ENCODE measurements at regions not wholly inside any gene's neighbourhood (a gene's known extent, or its start where the extent isn't known, plus 50 kb on each side); places are given as distances from the start of the nearest gene placed in this dataset.

GRCh38 chr2:234753701-234754100 is 198.1 kb upstream of the SH3BP4 start:
- H3K36me3 ChIP-seq (ENCODE audit: control insufficient read depth in 2 of 4, insufficient read depth in 4 of 4, low read length in 3 of 4), result no peaks in the 10 kb centered on the region
- TF ChIP-seq TBP (IDR thresholded peaks at IDR 0.05; ENCODE audit: low read depth, low read length) (no peak), TEAD4 (IDR thresholded peaks at IDR 0.05; ENCODE audit: low read depth, low read length) (no peak), SIRT6 (IDR thresholded peaks at IDR 0.05; ENCODE audit: low read length) (no peak), SIX5 (IDR thresholded peaks at IDR 0.05; ENCODE audit: low read depth, low read length) (no peak), JUN (IDR thresholded peaks at IDR 0.05; ENCODE audit: low read depth, low read length) (no peak), CBX5 (IDR thresholded peaks at IDR 0.05; ENCODE audit: low read depth, low read length) (no peak), RFX5 (IDR thresholded peaks at IDR 0.05; ENCODE audit: borderline replicate concordance, low read depth, low read length) (no peak)
- H2AK5ac ChIP-seq (ENCODE audit: low read depth, low read length), result no peak overlapping the region
- no peaks in the 10 kb centered on the region for H3K79me2 ChIP-seq (ENCODE audit: control insufficient read depth in 1 of 2, insufficient read depth in 2 of 2, low read length in 2 of 2)
- no peaks in the 10 kb centered on the region for H3K23me2 ChIP-seq (ENCODE audit: low read depth, low read length)
- H4K5ac ChIP-seq (ENCODE audit: insufficient read length, low read depth, low read length), result no peak overlapping the region
- H4K20me1 ChIP-seq (replicated peaks in 1 of 2; ENCODE audit: control insufficient read depth in 1 of 2, insufficient read depth in 2 of 2, low read length in 2 of 2), result no peaks in the 10 kb centered on the region
- POLR2A ChIA-PET (ENCODE audit: partially characterized antibody), result no interaction called here
- H3K56ac ChIP-seq (replicated peaks; ENCODE audit: insufficient read length, low read depth, low read length), result no peak overlapping the region
- no peak overlapping the region for H3K4me3 ChIP-seq (ENCODE audit: extremely low read depth in 1 of 4, insufficient read depth in 2 of 4, low read depth in 3 of 4, low read length in 4 of 4)
- no peak overlapping the region for H3K9ac ChIP-seq (replicated peaks in 1 of 4; ENCODE audit: extremely low read depth in 1 of 4, low read depth in 3 of 4, low read length in 3 of 4)
- no peak overlapping the region for H4K91ac ChIP-seq (replicated peaks; ENCODE audit: insufficient read length, low read length)
- H3K4ac ChIP-seq (replicated peaks; ENCODE audit: insufficient read length, low read depth, low read length), result no peak overlapping the region
- no peaks in the 10 kb centered on the region for H3K79me1 ChIP-seq (ENCODE audit: low read depth, low read length)
- no peak overlapping the region for H3K14ac ChIP-seq (ENCODE audit: insufficient read length)
- H2BK20ac ChIP-seq (ENCODE audit: low read length), result no peak overlapping the region
- no peak overlapping the region for H2BK5ac ChIP-seq (ENCODE audit: low read depth, low read length)
- H3K4me1 ChIP-seq (replicated peaks in 1 of 4; ENCODE audit: control insufficient read depth in 3 of 4, insufficient read depth in 4 of 4, low read length in 3 of 4), result no peaks in the 10 kb centered on the region
- no peaks in the 10 kb centered on the region for H3K27me3 ChIP-seq (replicated peaks in 1 of 4; ENCODE audit: control insufficient read depth in 3 of 4, extremely low read depth in 1 of 4, insufficient read depth in 3 of 4, low read length in 3 of 4)
- H3K23ac ChIP-seq (ENCODE audit: insufficient read length), result no peak overlapping the region
- no peak overlapping the region for H2BK12ac ChIP-seq (ENCODE audit: low read depth, low read length)
- no peak overlapping the region for H4K8ac ChIP-seq (ENCODE audit: extremely low read depth, insufficient read depth, low read length)
- no peak overlapping the region for H3K18ac ChIP-seq (ENCODE audit: extremely low read depth, low read length)
- no peaks in the 10 kb centered on the region for H3K9me3 ChIP-seq (ENCODE audit: insufficient read depth in 2 of 2, low read depth in 1 of 2, low read length in 1 of 2)
- no peak overlapping the region for H3K27ac ChIP-seq (ENCODE audit: low read depth, low read length)
- DNase-seq (ENCODE audit: low read depth in 1 of 2, low spot score in 2 of 2) (no peak), FAIRE-seq (no peak)
- H2BK120ac ChIP-seq (replicated peaks; ENCODE audit: low read depth, low read length), result no peak overlapping the region
- 88% methylated on average over 4 of the region's 4 CpGs; no CpG with 5 or more reads in 1 of the 2 experiments for WGBS, 2 experiments (ENCODE audit: extremely low coverage in 1 of 2, insufficient coverage in 1 of 2, insufficient read length in 1 of 2, insufficient replicate concordance in 2 of 2, low coverage in 1 of 2, low lambda C conversion rate in 2 of 2, missing lambda C conversion rate in 1 of 2)
- H3K4me2 ChIP-seq (ENCODE audit: insufficient read depth in 1 of 2, low read depth in 2 of 2, low read length in 2 of 2), result no peak overlapping the region
- no peak overlapping the region for H2AFZ ChIP-seq (ENCODE audit: low read length)
- CTCF ChIA-PET (ENCODE audit: partially characterized antibody), result interaction anchor here (0.6 to 1.4 kb wide), 4 partner anchors 9 to 142 kb away, joined by 3 to 4 read pairs (median 3); no protein-coding TSS in a partner anchor
- no peak overlapping the region for H2BK15ac ChIP-seq (ENCODE audit: low read length)
